Stimulated activated CD8-positive, alpha-beta memory T cell treated with anti-CD3 and anti-CD28 coated beads, Interleukin-7, amount 100 ng/mL, for 4 hours (primary cell): ENCODE measurements at regions not wholly inside any gene's neighbourhood (a gene's known extent, or its start where the extent isn't known, plus 50 kb on each side); places are given as distances from the start of the nearest gene placed in this dataset.
"Not testable (repeated sequence)": the region's sequence is repeated elsewhere in the genome, so short reads cannot be mapped to it uniquely, and the experiment has no call there.

Experiments used
- DNase-seq, 2 donors: peaks; one replicate each; pipeline ENCODE4 v3.0.0-alpha.2; 2020; ENCODE audit warnings: low read depth in 2 of 2

GRCh38 chr4:53959343-53960120, 104.9 kb downstream of the CHIC2 start:
- no peak for DNase-seq

GRCh38 chr4:53956454-53956853, 108.0 kb downstream of the CHIC2 start:
- no peak for DNase-seq

DNA sequence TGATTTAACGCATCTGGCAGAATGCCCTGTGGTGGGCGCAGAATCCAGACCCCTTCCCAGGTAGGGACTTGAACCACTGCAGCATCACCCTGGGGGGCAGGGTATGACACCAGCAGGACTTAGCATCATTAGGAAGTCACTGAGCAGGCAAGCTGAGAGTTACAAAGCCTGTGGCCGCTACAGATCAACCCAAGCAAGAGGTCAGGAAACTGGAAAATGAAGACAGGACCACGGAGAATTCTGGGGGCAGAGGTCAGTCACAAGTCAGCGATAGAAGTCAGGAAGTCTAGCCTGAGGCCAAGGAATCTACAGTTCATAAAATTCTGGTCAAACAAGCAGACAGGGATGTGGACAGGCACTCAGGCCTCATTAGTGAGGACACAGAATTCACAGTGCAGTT, 108.4 kb downstream of the CHIC2 start:
- DNase-seq, result no peak

- no peak for DNase-seq
These were observed 113.0 kb downstream of the CHIC2 start for GRCh38 chr4:53951414-53951813.

GRCh38 chr4:53943345-53944085, 120.9 kb downstream of the CHIC2 start:
- DNase-seq, result no peak

- DNase-seq, result no peak
These were observed 121.7 kb downstream of the CHIC2 start for GRCh38 chr4:53942712-53943111.

- DNase-seq, result no peak
These were observed 123.1 kb downstream of the CHIC2 start for GRCh38 chr4:53941331-53941730.

GRCh38 chr4:53939892-53940291, 124.5 kb downstream of the CHIC2 start:
- not testable (repeated sequence) for DNase-seq

GRCh38 chr4:53937918-53938317, 126.5 kb downstream of the CHIC2 start:
- no peak for DNase-seq

DNA sequence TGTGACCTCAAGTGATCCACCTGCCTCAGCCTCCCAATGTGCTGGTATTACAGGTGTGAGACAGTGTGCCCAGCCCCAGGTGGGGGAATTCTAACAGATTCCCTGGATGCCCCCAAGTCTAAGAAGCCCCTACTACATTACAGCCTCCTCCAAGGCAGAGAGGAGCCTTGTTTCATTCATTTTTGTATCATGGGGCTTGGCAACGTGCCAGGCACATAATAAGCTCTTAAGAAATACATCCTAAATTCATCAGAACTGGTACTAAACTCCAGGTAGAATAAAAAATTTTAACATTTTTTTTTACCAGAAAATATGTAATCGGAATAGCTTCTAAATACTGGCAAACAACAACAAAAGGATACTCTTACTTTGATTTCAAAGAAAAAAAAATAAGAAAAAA, 127.1 kb downstream of the CHIC2 start:
- no peak for DNase-seq

GRCh38 chr4:53935780-53936179, 128.6 kb downstream of the CHIC2 start:
- DNase-seq, result no peak

DNA sequence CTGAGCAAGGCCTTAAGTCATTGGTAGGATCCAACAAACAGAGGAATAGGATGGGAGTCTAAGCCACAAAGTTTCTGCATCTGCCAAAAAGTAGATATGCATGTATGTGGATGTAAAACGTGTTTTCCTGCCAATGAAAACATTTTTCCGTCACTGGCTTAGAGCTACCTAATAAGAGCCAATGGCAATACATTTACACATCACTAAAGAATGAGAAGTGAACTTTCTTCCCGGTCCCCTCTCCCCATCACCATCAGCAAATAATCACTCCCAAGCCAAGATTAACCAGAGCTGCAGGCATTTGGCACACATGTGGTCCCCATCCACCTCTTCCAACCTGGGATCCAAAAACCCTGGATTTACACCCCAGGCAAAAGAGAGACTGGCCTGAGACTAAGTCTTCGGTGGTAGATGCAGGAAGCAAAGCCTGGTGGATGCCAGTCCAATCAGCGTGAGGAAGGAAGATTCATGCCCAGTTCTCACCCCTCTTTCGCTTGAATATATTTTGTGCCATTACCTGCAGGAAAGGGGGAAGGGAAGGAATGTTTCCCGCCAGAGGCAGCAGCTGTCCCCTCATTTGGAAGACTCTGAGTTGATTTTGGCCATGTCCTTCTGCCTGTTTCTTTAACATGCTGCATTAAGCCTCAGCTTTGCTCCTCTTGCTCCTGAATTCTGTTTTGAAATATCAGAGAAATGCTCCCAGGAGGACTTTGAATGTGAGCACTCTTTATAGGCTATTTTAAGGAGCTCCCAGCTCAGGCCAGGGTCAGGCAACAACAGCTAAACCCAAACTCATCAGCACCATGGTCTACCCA, 131.4 kb downstream of the CHIC2 start:
- DNase-seq, result no peak

GRCh38 chr4:53931461-53931961, 132.9 kb downstream of the CHIC2 start:
- no peak for DNase-seq

GRCh38 chr4:53929955-53930798, 134.2 kb downstream of the CHIC2 start:
- peak; percentile 14 to 27 for DNase-seq

- DNase-seq, result no peak
These were observed 135.1 kb downstream of the CHIC2 start for GRCh38 chr4:53929311-53929710.

GRCh38 chr4:53928825-53929224, 135.6 kb downstream of the CHIC2 start:
- DNase-seq, result no peak

DNA sequence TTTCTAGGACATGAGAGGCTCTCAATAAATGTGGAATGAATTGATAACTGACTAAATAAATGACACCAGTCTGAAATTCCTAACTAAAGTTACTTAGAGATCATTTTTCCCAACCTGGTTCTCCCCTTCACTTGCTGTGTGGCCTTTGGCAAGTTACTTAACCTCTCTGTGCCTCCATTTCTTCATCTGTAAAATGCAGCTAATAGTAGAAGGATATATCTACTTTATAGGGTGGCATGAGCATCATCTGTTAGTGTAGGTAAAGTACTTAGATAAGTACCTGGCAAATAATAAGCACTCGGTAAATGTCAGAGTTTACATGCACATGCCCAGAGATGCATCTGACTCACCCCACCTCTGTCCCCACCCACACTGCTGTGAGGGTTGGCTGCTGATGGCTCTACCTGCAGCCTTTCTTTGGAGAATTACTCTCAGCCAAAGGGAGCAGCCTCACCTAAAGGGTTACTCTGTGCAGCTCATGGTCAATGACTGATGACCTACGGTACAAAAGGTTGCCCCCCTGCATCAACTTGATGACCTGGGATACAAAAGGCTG, 139.3 kb downstream of the CHIC2 start:
- no peak for DNase-seq

GRCh38 chr4:53924333-53925049, 139.9 kb downstream of the CHIC2 start:
- no peak for DNase-seq

DNA sequence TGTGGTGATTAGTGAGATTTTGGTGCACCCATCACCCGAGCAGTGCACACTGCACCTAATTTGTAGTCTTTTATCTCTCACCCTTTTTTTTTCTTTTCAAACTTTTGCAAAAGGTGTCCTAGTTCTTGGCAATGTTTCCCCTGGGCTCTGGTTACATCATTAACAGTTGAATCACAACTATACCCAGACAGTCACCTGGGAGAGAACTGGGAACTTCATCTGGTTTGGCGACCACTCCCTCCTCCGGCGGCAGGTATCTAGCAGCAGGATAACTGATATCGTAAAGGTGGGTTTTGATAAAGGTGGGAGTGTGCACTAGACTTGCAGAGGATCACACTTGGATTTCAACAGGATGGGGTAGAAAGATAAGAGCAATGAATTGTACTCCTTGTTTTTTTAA, 140.5 kb downstream of the CHIC2 start:
- no peak for DNase-seq

- no peak for DNase-seq
These were observed 142.5 kb downstream of the CHIC2 start for GRCh38 chr4:53921856-53922255.
